GM12878 (cell line): ENCODE measurements at regions not wholly inside any gene's neighbourhood (a gene's known extent, or its start where the extent isn't known, plus 50 kb on each side); places are given as distances from the start of the nearest gene placed in this dataset.

Experiments
- ATAC-seq: fragments of 200-7000 bp; cut with Tn5 transposase; 3 replicates; pipeline ENCODE4 v1.9.1; 2020; ENCODE audit warnings: mild to moderate bottlenecking, moderate library complexity
- BruUV-seq: library from RNA; stranded (reverse); fragments of 400-500 nt; replicated peaks from 2 replicates; lab custom pipeline; 2021; lab: Mats Ljungman, UMichigan
- CTCF ChIA-PET: fragments of 300-600 bp; sonication (Branson Sonifier 250); formaldehyde crosslinking; extraction: SDS; loops from one replicate; lab custom pipeline; 2021; ENCODE audit warnings: inconsistent platforms; lab: Yijun Ruan, JAX
- POLR2A ChIA-PET: fragments of 350-600 bp; formaldehyde crosslinking; extraction: SDS; loops from one replicate; lab custom pipeline; 2021; ENCODE audit warnings: inconsistent platforms; lab: Charles Lee
- RAD21 ChIA-PET: fragments of 300-600 bp; sonication (Branson Sonifier 250); formaldehyde crosslinking; loops from one replicate; lab custom pipeline; 2023; ENCODE audit warnings: antibody characterized with exemption; ENCODE audit not compliant: unreplicated experiment; lab: Charles Lee
- SMC1A ChIA-PET: fragments of 300-600 bp; sonication (Branson Sonifier 250); formaldehyde crosslinking; loops from one replicate; lab custom pipeline; 2023; ENCODE audit not compliant: unreplicated experiment, uncharacterized antibody; lab: Charles Lee
- DNase-seq: peaks from one replicate; pipeline ENCODE4 v3.0.0-alpha.2; 2011; ENCODE audit warnings: low read depth, low spot score
- FAIRE-seq: peaks from 3 replicates; lab custom pipeline; 2011; peaks lifted over from hg19 to GRCh38; lab: Jason Lieb, UNC
- H2AFZ ChIP-seq: 2 replicates; pipeline ENCODE4 v1.6.0; 2011; ENCODE audit warnings: low read depth, low read length, control low read depth; ENCODE audit not compliant: control insufficient read depth
- H3K27ac ChIP-seq: 2 replicates; pipeline ENCODE4 v1.5.1; 2011; ENCODE audit warnings: control low read depth; ENCODE audit not compliant: control insufficient read depth, insufficient read depth
- H3K27me3 ChIP-seq, 2 experiments: replicated peaks in 1 of 2; 2 replicates each; pipeline versions ENCODE4 v1.6.0 to v1.6.1; 2011; ENCODE audit warnings: low read length in 1 of 2; ENCODE audit not compliant: control insufficient read depth in 2 of 2, insufficient read depth in 2 of 2
- H3K36me3 ChIP-seq, 2 experiments: 2 replicates each; pipeline ENCODE4 v1.5.1; 2011; ENCODE audit warnings: low read length in 1 of 2; ENCODE audit not compliant: control insufficient read depth in 2 of 2, insufficient read depth in 2 of 2
- H3K4me1 ChIP-seq: 2 replicates; pipeline ENCODE4 v1.6.1; 2011; ENCODE audit warnings: mild to moderate bottlenecking, low read length, moderate library complexity, mixed read lengths; ENCODE audit not compliant: control insufficient read depth, insufficient read depth
- H3K4me2 ChIP-seq: 2 replicates; pipeline ENCODE4 v1.6.0; 2011; ENCODE audit warnings: control low read depth; ENCODE audit not compliant: control insufficient read depth, insufficient read depth
- H3K4me3 ChIP-seq: fragments of 200-600 bp; sonication (generic); 2 replicates; pipeline ENCODE4 v1.5.1; 2016
- H3K79me2 ChIP-seq: 2 replicates; pipeline ENCODE4 v1.6.0; 2011; ENCODE audit warnings: low read length; ENCODE audit not compliant: control insufficient read depth, insufficient read depth
- H3K9ac ChIP-seq: 2 replicates; pipeline ENCODE4 v1.8.0; 2011; ENCODE audit warnings: low read length, control low read depth, mixed read lengths; ENCODE audit not compliant: control insufficient read depth, insufficient read depth
- H3K9me3 ChIP-seq: replicated peaks from 3 replicates; pipeline ENCODE4 v1.5.1; 2011; ENCODE audit warnings: mild to moderate bottlenecking, low read length; ENCODE audit not compliant: control insufficient read depth, insufficient read depth
- H4K20me1 ChIP-seq: 2 replicates; pipeline ENCODE4 v1.6.0; 2011; ENCODE audit not compliant: control insufficient read depth, insufficient read depth
- BCL11A ChIP-seq: IDR thresholded peaks from 2 replicates; pipeline ENCODE4 v1.6.1; 2011; ENCODE audit warnings: low read depth, low read length
- BMI1 ChIP-seq: fragments of 450-650 bp; IDR thresholded peaks from 2 replicates; pipeline ENCODE4 v1.6.1; 2016; ENCODE audit warnings: mild to moderate bottlenecking, moderate library complexity, borderline replicate concordance
- CBFB ChIP-seq: IDR thresholded peaks from 2 replicates; pipeline ENCODE4 v1.6.1; 2016; ENCODE audit warnings: antibody characterized with exemption, low read depth
- CHD1 ChIP-seq: IDR thresholded peaks from 2 replicates; pipeline ENCODE4 v1.6.1; 2012; ENCODE audit warnings: low read depth, low read length, improper control_type of control experiment
- FOXM1 ChIP-seq: IDR thresholded peaks from 2 replicates; pipeline ENCODE4 v1.6.1; 2012; ENCODE audit warnings: low read depth, mild to moderate bottlenecking, inconsistent platforms, low read length, moderate library complexity
- HDAC6 ChIP-seq: fragments of 200-600 bp; sonication (generic); IDR thresholded peaks from one replicate; pipeline ENCODE4 v1.8.0; 2017; ENCODE audit warnings: antibody characterized with exemption; ENCODE audit not compliant: unreplicated experiment
- IKZF2 ChIP-seq, 2 experiments: fragments of 450-650 bp; IDR thresholded peaks; 2 replicates each; pipeline ENCODE4 v1.6.1; 2017; ENCODE audit warnings: mild to moderate bottlenecking in 2 of 2, moderate library complexity in 2 of 2
- MYC ChIP-seq: IDR thresholded peaks from 2 replicates; pipeline ENCODE4 v1.6.1; 2011; ENCODE audit warnings: mild to moderate bottlenecking, low read length, moderate library complexity, inconsistent platforms; ENCODE audit not compliant: insufficient read depth, insufficient replicate concordance, insufficient read length, severe bottlenecking
- NR2C2 ChIP-seq: IDR thresholded peaks from 2 replicates; pipeline ENCODE4 v1.6.1; 2011; ENCODE audit warnings: borderline replicate concordance, low read depth; ENCODE audit not compliant: control insufficient read depth, insufficient read length
- PML ChIP-seq: IDR thresholded peaks from 2 replicates; pipeline ENCODE4 v1.6.1; 2012; ENCODE audit warnings: low read length, inconsistent platforms
- RAD51 ChIP-seq: fragments of 450-650 bp; IDR thresholded peaks from 2 replicates; pipeline ENCODE4 v1.6.1; 2016; ENCODE audit warnings: moderate library complexity, mild to moderate bottlenecking, inconsistent platforms
- RCOR1 ChIP-seq: conservative IDR thresholded peaks from 2 replicates; pipeline ENCODE4 v1.6.1; 2012; ENCODE audit warnings: low read depth, low read length, improper control_type of control experiment
- RELA ChIP-seq: fragments of 450-650 bp; IDR thresholded peaks from 2 replicates; pipeline ENCODE4 v1.8.0; 2014; ENCODE audit warnings: borderline replicate concordance; ENCODE audit not compliant: partially characterized antibody
- RFX5 ChIP-seq: IDR thresholded peaks from 2 replicates; pipeline ENCODE4 v1.6.1; 2011; ENCODE audit warnings: low read depth, low read length, improper control_type of control experiment
- RUNX3 ChIP-seq: IDR thresholded peaks from 2 replicates; pipeline ENCODE4 v1.6.1; 2012; ENCODE audit warnings: low read length, inconsistent platforms
- SIX5 ChIP-seq: IDR thresholded peaks from 2 replicates; pipeline ENCODE4 v1.6.1; 2011; ENCODE audit warnings: mild to moderate bottlenecking, low read depth, low read length, moderate library complexity; ENCODE audit not compliant: severe bottlenecking
- SMAD5 ChIP-seq: IDR thresholded peaks from 2 replicates; pipeline ENCODE4 v1.6.1; 2016; ENCODE audit warnings: antibody characterized with exemption, low read depth
- SRF ChIP-seq, 2 experiments: IDR thresholded peaks; 2 replicates each; pipeline ENCODE4 v1.6.1; 2011; ENCODE audit warnings: low read depth in 2 of 2, low read length in 2 of 2, mild to moderate bottlenecking in 1 of 2, moderate library complexity in 1 of 2
- SUZ12 ChIP-seq: fragments of 200-600 bp; sonication (generic); IDR thresholded peaks from one replicate; pipeline ENCODE4 v1.6.1; 2018; ENCODE audit warnings: antibody characterized with exemption, mild to moderate bottlenecking; ENCODE audit not compliant: unreplicated experiment
- ZNF207 ChIP-seq: fragments of 450-650 bp; IDR thresholded peaks from 2 replicates; pipeline ENCODE4 v1.6.1; 2014; ENCODE audit warnings: antibody characterized with exemption, mild to moderate bottlenecking, borderline replicate concordance
- ZZZ3 ChIP-seq: IDR thresholded peaks from 2 replicates; pipeline ENCODE4 v1.6.1; 2011; ENCODE audit warnings: low read depth; ENCODE audit not compliant: control insufficient read depth, insufficient read length
- WGBS: methylation state at CpG from one replicate; pipeline ENCODE4 v1.1.6; 2016; ENCODE audit warnings: low lambda C conversion rate; ENCODE audit not compliant: insufficient replicate concordance, insufficient coverage; ENCODE audit errors: missing lambda C conversion rate; 5-methylcytosine and 5-hydroxymethylcytosine counted together
- in situ Hi-C: fragments of 300-500 bp; cut with MboI; formaldehyde crosslinking; loops from 9 replicates; pipeline ENCODE4 v1.14.3; 2018; ENCODE audit warnings: mixed read lengths
- intact Hi-C: fragments of 100-400 bp; cut with micrococcal nuclease; formaldehyde crosslinking; loops from one replicate; pipeline ENCODE4 v1.14.2; 2022; ENCODE audit not compliant: unreplicated experiment

DNA sequence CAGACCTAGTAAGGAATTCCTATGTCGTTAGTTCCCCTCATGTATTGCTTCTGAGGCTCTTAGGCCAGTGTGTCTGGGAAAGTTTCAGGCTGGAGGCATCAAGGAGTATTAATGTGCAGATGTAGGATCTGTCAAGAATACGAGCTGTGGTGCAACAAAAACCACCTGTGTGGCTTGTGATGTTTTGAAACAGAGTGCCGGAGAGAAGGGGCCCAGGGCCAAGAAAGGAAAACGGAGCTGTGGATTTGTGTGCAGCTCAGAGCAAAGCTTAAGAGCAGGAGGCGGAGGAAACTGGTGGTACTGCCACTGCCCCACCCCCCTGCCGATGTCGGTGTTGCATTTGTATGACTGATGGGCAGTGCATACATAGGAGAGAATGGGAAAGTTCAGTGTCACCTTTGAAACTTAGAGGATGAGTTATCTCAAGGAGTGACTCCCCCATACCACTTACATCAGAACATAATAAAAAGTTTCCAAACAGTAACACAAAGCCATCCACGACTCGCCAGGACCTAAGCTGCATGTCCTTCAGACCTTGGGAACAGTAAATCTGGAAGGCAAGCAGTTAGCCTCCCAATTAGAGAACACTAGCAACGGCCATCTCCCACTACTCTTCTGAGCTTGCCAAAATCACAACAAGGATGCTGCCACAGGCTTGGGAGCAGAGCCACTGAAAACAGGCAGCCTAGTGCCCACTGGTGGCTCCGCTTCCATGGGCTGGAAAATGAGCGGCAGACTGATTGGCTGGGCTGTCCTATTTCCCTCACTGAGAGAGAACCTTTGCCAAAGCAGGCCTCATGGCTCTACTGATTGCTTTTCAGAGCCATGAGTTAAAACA lies 152.7 kb upstream of the NT5C1B start:
- ATAC-seq (no peak), FAIRE-seq (no peak)
- in situ Hi-C loops, result no loop called here
- Histone ChIP-seq H3K9ac (no peak overlapping the region), H3K27ac (no peak overlapping the region), H4K20me1 (no peaks in the 10 kb centered on the region), H2AFZ (no peak overlapping the region), H3K4me1 (no peaks in the 10 kb centered on the region), H3K79me2 (no peaks in the 10 kb centered on the region)
- ChIA-PET POLR2A (no interaction called here), RAD21 (no interaction called here), CTCF (interaction anchor here (0.7 to 1.5 kb wide), 3 partner anchors 10 to 215 kb away, joined by 3 read pairs; no protein-coding TSS in a partner anchor)
- 37% methylated on average over 12 of the region's 12 CpGs for WGBS
- no TSS peak for BruUV-seq
- no peak for TF ChIP-seq IKZF2 (IDR thresholded peaks at IDR 0.05)
- TF ChIP-seq ZZZ3, result no peak
- no peak for TF ChIP-seq RELA
- TF ChIP-seq, all 136 proteins: peak for 0
- Histone ChIP-seq H3K36me3 (no peaks in the 10 kb centered on the region), H3K27me3 (no peaks in the 10 kb centered on the region; a peak in 1 of 4 replicates), H3K4me3 (no peak overlapping the region), H3K4me2 (no peak overlapping the region), H3K9me3 (no peaks in the 10 kb centered on the region)
- no peak for DNase-seq
- SMC1A ChIA-PET, result interaction anchor here (0.9 kb wide), 1 partner anchor 221 kb away, joined by 3 read pairs; no protein-coding TSS in a partner anchor
- intact Hi-C loops, result loop anchor here (1.0 kb wide), 1 partner anchor 20 kb away; no protein-coding TSS in a partner anchor

GRCh38 chr2:18741191-18741590 lies 151.8 kb upstream of the NT5C1B start:
- no peak overlapping the region for H3K9ac ChIP-seq
- H3K9me3 ChIP-seq, result no peaks in the 10 kb centered on the region
- CTCF ChIA-PET, result no interaction called here
- no peaks in the 10 kb centered on the region for H4K20me1 ChIP-seq
- ATAC-seq, result no peak
- no peak for FAIRE-seq
- H2AFZ ChIP-seq, result no peak overlapping the region
- H3K4me1 ChIP-seq, result no peaks in the 10 kb centered on the region
- in situ Hi-C loops (no loop called here), intact Hi-C loops (no loop called here)
- no peaks in the 10 kb centered on the region for H3K79me2 ChIP-seq
- H3K4me2 ChIP-seq, result no peak overlapping the region
- TF ChIP-seq SIX5, result no peak
- TF ChIP-seq NR2C2, result no peak
- no peak for TF ChIP-seq CBFB
- no peak for TF ChIP-seq RUNX3
- no peak for TF ChIP-seq CHD1
- no peak for TF ChIP-seq RCOR1
- no peak for TF ChIP-seq RFX5
- no peak for TF ChIP-seq ZNF207
- no peak for TF ChIP-seq SUZ12
- TF ChIP-seq HDAC6, result no peak
- no peak for TF ChIP-seq FOXM1
- no peak for TF ChIP-seq BMI1
- TF ChIP-seq RAD51, result no peak
- TF ChIP-seq BCL11A, result no peak
- TF ChIP-seq SMAD5, result no peak
- no peak for TF ChIP-seq SRF (IDR thresholded peaks at IDR 0.05; ENCODE audit: low read depth in 2 of 2, low read length in 2 of 2)
- no peak for TF ChIP-seq MYC
- TF ChIP-seq PML, result no peak
- POLR2A ChIA-PET, result no interaction called here
- RAD21 ChIA-PET, result no interaction called here
- no TSS peak for BruUV-seq
- no peak overlapping the region for H3K4me3 ChIP-seq
- SMC1A ChIA-PET, result no interaction called here
- H3K36me3 ChIP-seq, result no peaks in the 10 kb centered on the region
- H3K27me3 ChIP-seq, result no peaks in the 10 kb centered on the region; a peak in 1 of 4 replicates
- no peak for DNase-seq
- no peak overlapping the region for H3K27ac ChIP-seq
